ENCODE measurements at regions not wholly inside any gene's neighbourhood (a gene's known extent, or its start where the extent isn't known, plus 50 kb on each side); places are given as distances from the start of the nearest gene placed in this dataset.

DNA sequence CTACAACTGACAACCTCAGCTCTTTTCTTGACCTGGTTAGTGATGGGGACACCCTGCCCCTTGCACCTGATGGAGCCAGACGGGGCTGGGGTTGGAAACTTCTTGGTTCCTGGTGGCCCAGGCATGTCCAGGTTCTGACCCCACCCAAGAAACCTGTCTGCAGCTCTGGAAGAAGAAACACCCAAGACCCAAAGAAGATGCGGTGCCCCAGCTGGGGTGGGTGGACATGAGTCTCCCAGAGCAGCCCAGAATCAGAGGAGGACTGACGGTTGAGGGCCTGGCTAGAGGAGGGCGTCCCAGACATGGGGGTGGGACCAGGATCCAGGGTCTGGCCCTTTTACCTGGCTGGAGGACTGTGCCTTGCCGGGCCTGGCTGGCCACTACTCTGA lies 202.4 kb downstream of the GLRX3 start:
- Histone ChIP-seq H3K9me3 (ENCODE audit: low read depth) (no peaks in the 10 kb centered on the region), H3K27me3 (no peaks in the 10 kb centered on the region), H3K4me3 (no peak overlapping the region), H3K36me3 (no peaks in the 10 kb centered on the region), H3K4me1 (ENCODE audit: low read depth) (no peaks in the 10 kb centered on the region), H3K27ac (no peak overlapping the region)
- no peak for DNase-seq (ENCODE audit: low read depth in 1 of 2, low spot score in 1 of 2)
- TF ChIP-seq, protein P1, sequence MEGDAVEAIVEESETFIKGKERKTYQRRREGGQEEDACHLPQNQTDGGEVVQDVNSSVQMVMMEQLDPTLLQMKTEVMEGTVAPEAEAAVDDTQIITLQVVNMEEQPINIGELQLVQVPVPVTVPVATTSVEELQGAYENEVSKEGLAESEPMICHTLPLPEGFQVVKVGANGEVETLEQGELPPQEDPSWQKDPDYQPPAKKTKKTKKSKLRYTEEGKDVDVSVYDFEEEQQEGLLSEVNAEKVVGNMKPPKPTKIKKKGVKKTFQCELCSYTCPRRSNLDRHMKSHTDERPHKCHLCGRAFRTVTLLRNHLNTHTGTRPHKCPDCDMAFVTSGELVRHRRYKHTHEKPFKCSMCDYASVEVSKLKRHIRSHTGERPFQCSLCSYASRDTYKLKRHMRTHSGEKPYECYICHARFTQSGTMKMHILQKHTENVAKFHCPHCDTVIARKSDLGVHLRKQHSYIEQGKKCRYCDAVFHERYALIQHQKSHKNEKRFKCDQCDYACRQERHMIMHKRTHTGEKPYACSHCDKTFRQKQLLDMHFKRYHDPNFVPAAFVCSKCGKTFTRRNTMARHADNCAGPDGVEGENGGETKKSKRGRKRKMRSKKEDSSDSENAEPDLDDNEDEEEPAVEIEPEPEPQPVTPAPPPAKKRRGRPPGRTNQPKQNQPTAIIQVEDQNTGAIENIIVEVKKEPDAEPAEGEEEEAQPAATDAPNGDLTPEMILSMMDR (IDR thresholded peaks at IDR 0.05; ENCODE audit: low read depth, low read length): no peak

DNA sequence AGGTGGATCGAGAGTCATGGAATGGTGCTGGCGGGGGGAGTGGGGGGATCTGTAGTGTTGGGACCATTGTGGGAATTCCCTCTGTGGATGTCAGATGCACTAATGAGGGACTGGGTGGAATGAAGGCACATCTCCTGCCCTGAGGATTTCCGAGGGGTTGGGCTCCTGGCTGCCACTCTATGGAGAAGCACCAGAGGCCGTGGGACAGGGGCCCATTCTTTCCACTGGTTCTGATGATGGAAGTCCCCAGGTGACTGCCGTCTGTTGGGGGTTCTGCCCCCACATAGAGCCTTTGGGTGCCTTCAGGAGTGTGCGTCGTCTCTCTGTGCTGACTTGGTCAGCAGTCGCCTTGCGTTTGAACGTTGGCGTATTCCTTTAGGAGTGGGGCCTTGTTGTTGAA lies 202.9 kb downstream of the GLRX3 start:
- Histone ChIP-seq H3K27me3 (no peaks in the 10 kb centered on the region), H3K27ac (no peak overlapping the region), H3K4me1 (ENCODE audit: low read depth) (no peaks in the 10 kb centered on the region), H3K4me3 (no peak overlapping the region), H3K9me3 (ENCODE audit: low read depth) (no peaks in the 10 kb centered on the region), H3K36me3 (no peaks in the 10 kb centered on the region)
- TF ChIP-seq, protein P1 (IDR thresholded peaks at IDR 0.05; ENCODE audit: low read depth, low read length): no peak
- no peak for DNase-seq (ENCODE audit: low read depth in 1 of 2, low spot score in 1 of 2)

DNA sequence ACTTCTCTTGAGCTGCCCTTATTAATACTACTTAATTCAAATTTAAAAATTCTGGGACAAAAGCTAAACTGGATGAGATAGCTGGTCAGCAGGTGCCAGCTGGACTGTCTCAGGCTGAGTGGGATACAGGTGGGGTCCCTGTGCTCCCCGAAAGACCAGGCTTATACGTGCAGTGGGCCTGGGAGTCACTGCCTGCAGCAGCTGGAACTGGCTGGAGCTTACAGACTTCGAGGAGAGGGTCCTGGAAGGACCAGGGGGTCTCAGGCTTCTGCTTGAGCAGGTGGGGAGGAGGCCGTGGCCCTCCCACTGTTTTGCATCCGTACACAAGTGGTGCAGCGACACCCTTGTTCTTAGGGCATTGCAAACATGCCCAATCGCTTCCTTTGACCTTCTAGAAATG lies 203.7 kb downstream of the GLRX3 start:
- Histone ChIP-seq H3K27me3 (no peaks in the 10 kb centered on the region), H3K27ac (no peak overlapping the region), H3K4me3 (no peak overlapping the region), H3K36me3 (no peaks in the 10 kb centered on the region), H3K4me1 (ENCODE audit: low read depth) (no peaks in the 10 kb centered on the region), H3K9me3 (ENCODE audit: low read depth) (no peaks in the 10 kb centered on the region)
- TF ChIP-seq, protein P1 (IDR thresholded peaks at IDR 0.05; ENCODE audit: low read depth, low read length): no peak
- DNase-seq (ENCODE audit: low read depth in 1 of 2, low spot score in 1 of 2): no peak

DNA sequence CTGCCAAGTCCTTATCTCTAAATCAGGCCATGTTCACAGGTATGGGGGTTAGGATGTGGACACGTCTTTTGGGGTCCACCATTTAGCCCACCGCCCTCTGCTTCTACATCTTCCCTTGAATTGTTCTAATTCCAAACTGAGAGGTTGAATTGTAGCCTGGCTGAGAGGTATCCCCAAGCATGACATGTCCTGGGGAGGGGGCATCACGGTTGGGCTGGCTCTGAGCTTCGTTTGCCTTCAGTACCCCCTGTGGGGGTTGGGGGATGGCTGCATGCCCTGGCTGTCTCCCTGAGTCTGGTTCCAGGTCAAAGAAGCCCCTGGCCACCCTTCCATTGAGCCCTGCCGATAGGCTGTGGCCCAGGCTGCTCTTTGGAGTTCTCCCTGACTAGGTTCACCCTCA lies 204.6 kb downstream of the GLRX3 start:
- no peak overlapping the region for H3K27ac ChIP-seq
- no peaks in the 10 kb centered on the region for H3K36me3 ChIP-seq
- no peaks in the 10 kb centered on the region for H3K27me3 ChIP-seq
- DNase-seq (ENCODE audit: low read depth in 1 of 2, low spot score in 1 of 2): no peak
- no peak overlapping the region for H3K4me3 ChIP-seq
- TF ChIP-seq, protein P1 (IDR thresholded peaks at IDR 0.05; ENCODE audit: low read depth, low read length): no peak
- no peaks in the 10 kb centered on the region for H3K9me3 ChIP-seq (ENCODE audit: low read depth)
- H3K4me1 ChIP-seq (ENCODE audit: low read depth): no peaks in the 10 kb centered on the region

DNA sequence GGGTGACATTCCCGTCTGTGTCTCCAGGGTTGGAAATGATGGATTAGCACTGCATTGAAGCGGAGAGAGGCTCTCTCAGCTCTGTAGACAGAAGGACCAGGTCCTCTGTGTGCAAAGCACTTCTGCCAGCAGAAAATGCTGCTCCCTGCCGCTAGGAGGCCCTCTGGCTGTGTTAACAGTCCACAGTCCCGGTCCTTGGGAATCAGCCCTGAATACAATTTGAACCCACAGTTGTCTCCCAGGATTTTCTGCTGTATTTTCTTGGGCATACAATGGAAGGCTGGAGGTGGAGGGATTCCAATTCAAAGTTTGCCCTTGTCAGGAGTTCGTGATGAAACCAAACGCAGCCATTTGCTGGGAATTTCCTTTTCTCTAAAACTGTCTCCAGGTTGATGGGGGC lies 205.2 kb downstream of the GLRX3 start:
- H3K27me3 ChIP-seq: no peaks in the 10 kb centered on the region
- H3K4me1 ChIP-seq (ENCODE audit: low read depth): no peaks in the 10 kb centered on the region
- H3K9me3 ChIP-seq (ENCODE audit: low read depth): no peaks in the 10 kb centered on the region
- TF ChIP-seq, protein P1 (IDR thresholded peaks at IDR 0.05; ENCODE audit: low read depth, low read length): no peak
- no peak overlapping the region for H3K4me3 ChIP-seq
- no peaks in the 10 kb centered on the region for H3K36me3 ChIP-seq
- H3K27ac ChIP-seq: no peak overlapping the region
- DNase-seq (ENCODE audit: low read depth in 1 of 2, low spot score in 1 of 2): peak in 1 of 2 donors; percentile 41

DNA sequence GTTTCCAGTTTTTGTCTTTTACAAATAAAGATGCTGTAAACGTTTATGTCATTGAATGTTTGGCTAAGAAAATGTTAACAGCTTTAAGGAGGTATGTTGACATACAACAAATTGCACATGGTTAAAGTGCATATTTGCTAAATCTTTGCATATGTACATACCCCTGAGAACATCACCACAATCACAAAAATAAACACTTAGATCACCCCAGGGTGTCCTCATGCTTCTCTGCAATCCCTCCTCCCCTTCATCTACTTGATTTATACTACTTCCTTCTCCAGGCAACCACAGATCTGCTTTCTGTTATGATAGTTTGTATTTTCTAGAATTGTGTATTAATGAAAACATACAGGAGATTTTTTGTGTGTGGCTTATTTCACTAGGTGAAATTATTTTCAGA lies 209.5 kb downstream of the GLRX3 start:
- H3K4me1 ChIP-seq (ENCODE audit: low read depth): no peaks in the 10 kb centered on the region
- no peaks in the 10 kb centered on the region for H3K27me3 ChIP-seq
- no peaks in the 10 kb centered on the region for H3K9me3 ChIP-seq (ENCODE audit: low read depth)
- H3K4me3 ChIP-seq: no peak overlapping the region
- TF ChIP-seq, protein P1 (IDR thresholded peaks at IDR 0.05; ENCODE audit: low read depth, low read length): no peak
- DNase-seq (ENCODE audit: low read depth in 1 of 2, low spot score in 1 of 2): no peak
- H3K36me3 ChIP-seq: no peaks in the 10 kb centered on the region
- H3K27ac ChIP-seq: no peak overlapping the region
